Smooth muscle cell (in vitro differentiated cells): ENCODE measurements at regions not wholly inside any gene's neighbourhood (a gene's known extent, or its start where the extent isn't known, plus 50 kb on each side); places are given as distances from the start of the nearest gene placed in this dataset.

ENCODE experiments used
- DNase-seq: peaks from one replicate; lab custom pipeline; 2025; ENCODE audit not compliant: unreplicated experiment; lab: John Stamatoyannopoulos, UW
- H2AFZ ChIP-seq: fragments of 200-600 bp; sonication (generic); 2 replicates; pipeline ENCODE4 v1.6.0; 2016; ENCODE audit warnings: antibody characterized with exemption, low read depth, mild to moderate bottlenecking
- H3F3A ChIP-seq: fragments of 200-600 bp; sonication (generic); 2 replicates; pipeline ENCODE4 v1.6.0; 2017; ENCODE audit warnings: antibody characterized with exemption, low read depth
- H3K27ac ChIP-seq: fragments of 200-600 bp; sonication (generic); 2 replicates; pipeline ENCODE4 v1.5.1; 2016; ENCODE audit warnings: low read depth, mild to moderate bottlenecking
- H3K27me3 ChIP-seq: fragments of 200-600 bp; sonication (generic); 2 replicates; pipeline ENCODE4 v1.6.1; 2016; ENCODE audit warnings: low read depth, mild to moderate bottlenecking
- H3K36me3 ChIP-seq: fragments of 200-600 bp; sonication (generic); 2 replicates; pipeline ENCODE4 v1.5.1; 2016; ENCODE audit warnings: low read depth
- H3K4me1 ChIP-seq: fragments of 200-600 bp; sonication (generic); 2 replicates; pipeline ENCODE4 v1.5.1; 2016; ENCODE audit warnings: low read depth
- H3K4me2 ChIP-seq: fragments of 200-600 bp; sonication (generic); 2 replicates; pipeline ENCODE4 v1.6.0; 2016; ENCODE audit warnings: mild to moderate bottlenecking
- H3K4me3 ChIP-seq: fragments of 200-600 bp; sonication (generic); 2 replicates; pipeline ENCODE4 v1.5.1; 2016; ENCODE audit warnings: mild to moderate bottlenecking
- H3K79me2 ChIP-seq: fragments of 200-600 bp; sonication (generic); 2 replicates; pipeline ENCODE4 v1.6.0; 2016; ENCODE audit warnings: low read depth, mild to moderate bottlenecking
- H3K9ac ChIP-seq: fragments of 200-600 bp; sonication (generic); 2 replicates; pipeline ENCODE4 v1.6.0; 2016; ENCODE audit warnings: low read depth
- H3K9me3 ChIP-seq: fragments of 200-600 bp; sonication (generic); replicated peaks from 2 replicates; pipeline ENCODE4 v1.5.1; 2016; ENCODE audit warnings: low read depth
- H4K20me1 ChIP-seq: fragments of 200-600 bp; sonication (generic); 2 replicates; pipeline ENCODE4 v1.6.0; 2016; ENCODE audit warnings: low read depth
- CTCF ChIP-seq: fragments of 200-600 bp; sonication (generic); IDR thresholded peaks from 2 replicates; pipeline ENCODE4 v1.5.1; 2017; ENCODE audit warnings: borderline replicate concordance, mild to moderate bottlenecking, antibody characterized with exemption; ENCODE audit not compliant: insufficient read depth, poor library complexity, severe bottlenecking
- WGBS: methylation state at CpG from one replicate; pipeline ENCODE4 v1.1.7; 2016; ENCODE audit warnings: low lambda C conversion rate; 5-methylcytosine and 5-hydroxymethylcytosine counted together

- H3K79me2 ChIP-seq: peaks cover 88% of the 10 kb centered on the region
- H3K4me3 ChIP-seq: no peak overlapping the region
- no peak overlapping the region for H3K27ac ChIP-seq
- peaks cover 18% of the 10 kb centered on the region for H3K4me1 ChIP-seq
- H4K20me1 ChIP-seq: peaks cover 98% of the 10 kb centered on the region
- no peaks in the 10 kb centered on the region for H3K9me3 ChIP-seq
- H3K36me3 ChIP-seq: no peaks in the 10 kb centered on the region
- H3K9ac ChIP-seq: no peak overlapping the region
- DNase-seq: no peak
- no peak overlapping the region for H3K4me2 ChIP-seq
- no peaks in the 10 kb centered on the region for H3F3A ChIP-seq
- H3K27me3 ChIP-seq: no peaks in the 10 kb centered on the region
- H2AFZ ChIP-seq: no peak overlapping the region
- TF ChIP-seq CTCF: no peak
Observed at GRCh38 chr7:87007038-87007437, 52.4 kb downstream of the ELAPOR2 start.

DNA sequence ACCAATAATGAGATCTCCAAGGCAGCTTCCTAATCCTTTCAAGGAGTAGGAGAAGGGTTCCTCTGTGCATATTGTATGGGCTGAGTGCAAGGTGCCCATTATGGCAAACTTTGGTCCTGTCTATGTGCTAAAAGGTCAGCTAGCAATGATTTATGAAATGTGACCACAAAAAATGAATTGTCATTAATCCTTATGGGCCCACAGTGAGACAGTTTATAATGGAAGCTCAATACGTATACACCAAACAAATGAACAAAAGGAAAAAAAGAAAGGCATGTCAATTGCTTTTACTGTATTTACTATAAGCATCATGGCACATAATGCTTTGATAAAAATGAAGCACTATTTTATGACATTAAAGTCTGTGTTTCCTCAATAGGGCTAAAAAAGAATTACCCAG lies 54.5 kb downstream of the ELAPOR2 start:
- Histone ChIP-seq H3F3A (no peaks in the 10 kb centered on the region), H3K27ac (no peak overlapping the region), H4K20me1 (peaks cover 100% of the 10 kb centered on the region), H3K9ac (no peak overlapping the region), H3K36me3 (no peaks in the 10 kb centered on the region), H3K4me3 (no peak overlapping the region), H3K27me3 (no peaks in the 10 kb centered on the region), H2AFZ (no peak overlapping the region), H3K9me3 (no peaks in the 10 kb centered on the region), H3K4me2 (peak overlapping the region; percentile 35), H3K79me2 (peaks cover 76% of the 10 kb centered on the region), H3K4me1 (peaks cover 29% of the 10 kb centered on the region)
- WGBS: 97% methylated on average over 1 of the region's 1 CpG
- TF ChIP-seq CTCF: no peak
- no peak for DNase-seq

GRCh38 chr7:87003872-87004798 lies 55.3 kb downstream of the ELAPOR2 start:
- Histone ChIP-seq H4K20me1 (peaks cover 100% of the 10 kb centered on the region), H2AFZ (no peak overlapping the region), H3K27me3 (no peaks in the 10 kb centered on the region), H3K9ac (no peak overlapping the region), H3K36me3 (no peaks in the 10 kb centered on the region), H3F3A (no peaks in the 10 kb centered on the region), H3K27ac (peak overlapping the region; percentile 7), H3K4me3 (no peak overlapping the region), H3K4me2 (peak overlapping the region; percentile 35), H3K79me2 (peaks cover 76% of the 10 kb centered on the region), H3K9me3 (no peaks in the 10 kb centered on the region), H3K4me1 (peaks cover 31% of the 10 kb centered on the region)
- DNase-seq: no peak
- 73% methylated on average over 9 of the region's 9 CpGs for WGBS
- no peak for TF ChIP-seq CTCF

DNA sequence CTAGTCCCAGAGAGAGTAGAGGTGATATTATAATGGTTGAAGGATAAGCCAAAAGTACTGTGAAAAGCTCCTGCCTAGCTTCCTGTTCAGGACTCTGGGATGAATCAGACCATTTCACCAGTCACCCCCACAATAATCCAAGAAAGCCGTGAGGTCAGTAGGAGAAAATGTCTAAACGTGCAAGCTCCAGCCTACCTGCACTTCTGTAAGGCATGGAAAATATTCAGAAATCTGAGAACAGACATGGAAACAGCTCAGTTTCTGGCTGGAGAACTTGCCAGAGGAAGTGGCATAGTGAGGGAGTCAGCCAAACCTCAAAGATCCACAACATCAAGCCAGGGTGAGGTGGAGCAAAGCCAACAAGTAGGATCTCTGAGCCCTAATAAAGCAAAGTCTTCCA lies 58.2 kb downstream of the ELAPOR2 start:
- DNase-seq: no peak
- Histone ChIP-seq H3K4me3 (no peak overlapping the region), H3K4me2 (peak overlapping the region; percentile 52), H3F3A (no peaks in the 10 kb centered on the region), H3K36me3 (no peaks in the 10 kb centered on the region), H3K27ac (peak overlapping the region; percentile 70), H3K9ac (peak overlapping the region; percentile 7), H4K20me1 (peaks cover 100% of the 10 kb centered on the region), H3K79me2 (peaks cover 80% of the 10 kb centered on the region), H3K9me3 (no peaks in the 10 kb centered on the region), H2AFZ (no peak overlapping the region), H3K4me1 (peaks cover 31% of the 10 kb centered on the region), H3K27me3 (no peaks in the 10 kb centered on the region)
- whole genome bisulfite sequencing: 47% methylated on average over 2 of the region's 2 CpGs
- no peak for TF ChIP-seq CTCF
